Small intestine (tissue), 7 donors: ENCODE measurements at regions not wholly inside any gene's neighbourhood (a gene's known extent, or its start where the extent isn't known, plus 50 kb on each side); places are given as distances from the start of the nearest gene placed in this dataset.
"Not testable (repeated sequence)": the region's sequence is repeated elsewhere in the genome, so short reads cannot be mapped to it uniquely, and the experiment has no call there.

Experiments used
- DNase-seq, 2 donors: peaks; one replicate each; pipeline versions ENCODE4 v3.0.0 to v3.0.0-alpha.2; 2013
- FAIRE-seq: peaks from 2 replicates; lab custom pipeline; 2012; peaks lifted over from hg19 to GRCh38; lab: Jason Lieb, UNC
- H3K27ac ChIP-seq, 3 donors: one replicate each; pipeline ENCODE4 v1.5.1; 2013; ENCODE audit warnings: low read length in 2 of 3, mild to moderate bottlenecking in 2 of 3, control low read depth in 1 of 3, inconsistent platforms in 1 of 3, low read depth in 1 of 3, moderate library complexity in 1 of 3
- H3K27me3 ChIP-seq, 3 donors: one replicate each; pipeline ENCODE4 v1.6.1; 2013; ENCODE audit warnings: low read length in 3 of 3, inconsistent platforms in 1 of 3; ENCODE audit not compliant: control insufficient read depth in 3 of 3, insufficient read depth in 3 of 3
- H3K36me3 ChIP-seq, 3 donors: one replicate each; pipeline ENCODE4 v1.6.1; 2013; ENCODE audit warnings: low read length in 3 of 3, inconsistent platforms in 1 of 3, low read depth in 1 of 3, mild to moderate bottlenecking in 1 of 3, moderate library complexity in 1 of 3; ENCODE audit not compliant: control insufficient read depth in 3 of 3, insufficient read depth in 2 of 3
- H3K4me1 ChIP-seq, 3 donors: one replicate each; pipeline ENCODE4 v1.6.1; 2013; ENCODE audit warnings: low read length in 2 of 3, inconsistent platforms in 1 of 3, low read depth in 1 of 3, mild to moderate bottlenecking in 1 of 3, moderate library complexity in 1 of 3; ENCODE audit not compliant: control insufficient read depth in 3 of 3, insufficient read depth in 2 of 3
- H3K4me3 ChIP-seq, 3 donors: one replicate each; pipeline ENCODE4 v1.5.1; 2013; ENCODE audit warnings: low read length in 3 of 3, control low read depth in 1 of 3, inconsistent platforms in 1 of 3, low read depth in 1 of 3, mild to moderate bottlenecking in 1 of 3, moderate library complexity in 1 of 3
- H3K9me3 ChIP-seq, 2 donors: one replicate each; pipeline ENCODE4 v1.6.1; 2013; ENCODE audit warnings: low read depth in 1 of 2, low read length in 1 of 2; ENCODE audit not compliant: control insufficient read depth in 2 of 2, insufficient read depth in 1 of 2
- WGBS, 3 donors: extraction: QIAGEN DNeasy Blood & Tissue Kit; methylation state at CpG; one replicate each; pipeline ENCODE4 v1.1.7; 2013; 5-methylcytosine and 5-hydroxymethylcytosine counted together
- donor health status: healthy with polysubstance abuse.
- donor health status: control.
- donor health status: control.
- donor health status: Bipolar disorder and iron deficiency.
- donor health status: healthy.

GRCh38 chr3:168671091-168671490, 575.4 kb upstream of the GOLIM4 start:
- Histone ChIP-seq H3K4me3 (no peak overlapping the region), H3K27me3 (no peaks in the 10 kb centered on the region), H3K4me1 (no peaks in the 10 kb centered on the region), H3K27ac (no peak overlapping the region), H3K36me3 (no peaks in the 10 kb centered on the region), H3K9me3 (no peaks in the 10 kb centered on the region)
- DNase-seq (peak in 1 of 2 donors; percentile 37), FAIRE-seq (no peak)
- WGBS, 3 donors, result 20 to 56% (median 27%) methylated on average over 5 of the region's 5 CpGs

GRCh38 chr3:168660879-168661657, 565.3 kb upstream of the GOLIM4 start:
- not testable (repeated sequence) for H3K27me3 ChIP-seq, FAIRE-seq, H3K36me3 ChIP-seq, H3K9me3 ChIP-seq, H3K4me1 ChIP-seq, DNase-seq, H3K27ac ChIP-seq, H3K4me3 ChIP-seq
- 78 to 87% (median 86%) methylated on average over 6 of the region's 6 CpGs for WGBS, 3 donors

- Histone ChIP-seq H3K36me3 (no peaks in the 10 kb centered on the region), H3K27ac (no peak overlapping the region), H3K4me3 (no peak overlapping the region), H3K27me3 (no peaks in the 10 kb centered on the region), H3K9me3 (no peaks in the 10 kb centered on the region), H3K4me1 (no peaks in the 10 kb centered on the region)
- no peak for FAIRE-seq
- DNase-seq, result no peak
Measured at GRCh38 chr3:168659015-168659414, 563.3 kb upstream of the GOLIM4 start.

GRCh38 chr3:168655611-168656010, 559.9 kb upstream of the GOLIM4 start:
- no peak overlapping the region for H3K4me3 ChIP-seq
- H3K27me3 ChIP-seq, result no peaks in the 10 kb centered on the region
- no peak overlapping the region for H3K27ac ChIP-seq
- H3K9me3 ChIP-seq, result no peaks in the 10 kb centered on the region
- no peak for DNase-seq
- FAIRE-seq, result no peak
- 79 to 90% (median 84%) methylated on average over 1 of the region's 1 CpG for WGBS, 3 donors
- H3K4me1 ChIP-seq, result no peaks in the 10 kb centered on the region
- H3K36me3 ChIP-seq, result no peaks in the 10 kb centered on the region

GRCh38 chr3:168654700-168655099, 559.0 kb upstream of the GOLIM4 start:
- no peaks in the 10 kb centered on the region for H3K9me3 ChIP-seq
- H3K4me3 ChIP-seq, result no peak overlapping the region
- H3K36me3 ChIP-seq, result no peaks in the 10 kb centered on the region
- no peaks in the 10 kb centered on the region for H3K4me1 ChIP-seq
- H3K27ac ChIP-seq, result no peak overlapping the region
- DNase-seq (no peak), FAIRE-seq (no peak)
- WGBS, 3 donors, result 53 to 63% (median 55%) methylated on average over 2 of the region's 2 CpGs
- no peaks in the 10 kb centered on the region for H3K27me3 ChIP-seq

- Histone ChIP-seq H3K4me3 (no peak overlapping the region), H3K27ac (no peak overlapping the region), H3K9me3 (no peaks in the 10 kb centered on the region), H3K36me3 (no peaks in the 10 kb centered on the region), H3K4me1 (no peaks in the 10 kb centered on the region), H3K27me3 (no peaks in the 10 kb centered on the region)
- WGBS, 3 donors, result 22 to 44% (median 39%) methylated on average over 1 of the region's 1 CpG
- no peak for DNase-seq
- FAIRE-seq, result no peak
Measured at GRCh38 chr3:168653255-168653654, 557.5 kb upstream of the GOLIM4 start.

- Histone ChIP-seq H3K4me1 (no peaks in the 10 kb centered on the region), H3K27ac (no peak overlapping the region), H3K9me3 (no peaks in the 10 kb centered on the region), H3K36me3 (no peaks in the 10 kb centered on the region), H3K27me3 (no peaks in the 10 kb centered on the region), H3K4me3 (no peak overlapping the region)
- DNase-seq (no peak), FAIRE-seq (no peak)
- WGBS, 3 donors, result 59 to 68% (median 66%) methylated on average over 3 of the region's 3 CpGs
Measured at GRCh38 chr3:168648321-168648720, 552.6 kb upstream of the GOLIM4 start.

- FAIRE-seq, result no peak
- H3K9me3 ChIP-seq, result no peaks in the 10 kb centered on the region
Measured at GRCh38 chr3:168647582-168647981, 551.9 kb upstream of the GOLIM4 start.

GRCh38 chr3:168645180-168645579, 549.5 kb upstream of the GOLIM4 start:
- Histone ChIP-seq H3K9me3 (no peaks in the 10 kb centered on the region), H3K27me3 (no peaks in the 10 kb centered on the region), H3K4me3 (no peak overlapping the region), H3K4me1 (no peaks in the 10 kb centered on the region), H3K27ac (no peak overlapping the region), H3K36me3 (no peaks in the 10 kb centered on the region)
- no peak for FAIRE-seq
- DNase-seq, result no peak
- 71 to 82% (median 78%) methylated on average over 2 of the region's 2 CpGs for WGBS, 3 donors

More at GRCh38 chr3:168647582-168647981, 551.9 kb upstream of the GOLIM4 start:
- no peaks in the 10 kb centered on the region for H3K27me3 ChIP-seq
- H3K4me3 ChIP-seq, result no peak overlapping the region
- no peaks in the 10 kb centered on the region for H3K4me1 ChIP-seq
- H3K27ac ChIP-seq, result no peak overlapping the region
- no peaks in the 10 kb centered on the region for H3K36me3 ChIP-seq
- DNase-seq, result no peak
